Prostate gland (tissue), 2 donors: ENCODE measurements at regions not wholly inside any gene's neighbourhood (a gene's known extent, or its start where the extent isn't known, plus 50 kb on each side); places are given as distances from the start of the nearest gene placed in this dataset.

Experiments used
- CTCF ChIP-seq, 4 experiments: fragments of 200-600 bp in 2 of 4; fragments of 450-650 bp in 2 of 4; sonication (generic) in 2 of 4; IDR thresholded peaks; 1 replicate in 3 of 4; 2 replicates in 1 of 4; pipeline ENCODE4 v1.5.1; 2016 to 2019; ENCODE audit warnings: antibody characterized with exemption in 4 of 4, mild to moderate bottlenecking in 2 of 4, moderate library complexity in 2 of 4
- POLR2A ChIP-seq: fragments of 450-650 bp; IDR thresholded peaks from one replicate; pipeline ENCODE4 v1.6.1; 2016; ENCODE audit warnings: antibody characterized with exemption, mild to moderate bottlenecking
- POLR2AphosphoS5 ChIP-seq: sonication (generic); formaldehyde crosslinking; IDR thresholded peaks from one replicate; pipeline ENCODE4 v1.6.1; 2017; ENCODE audit warnings: antibody characterized with exemption

- no peak for TF ChIP-seq CTCF (IDR thresholded peaks at IDR 0.05)
- TF ChIP-seq POLR2AphosphoS5 = no peak
- TF ChIP-seq POLR2A = no peak
Measured at GRCh38 chr4:123675567-123675966, 279.0 kb downstream of the SPRY1 start.
